IPS-NIHi11 (cell line): ENCODE measurements at regions not wholly inside any gene's neighbourhood (a gene's known extent, or its start where the extent isn't known, plus 50 kb on each side); places are given as distances from the start of the nearest gene placed in this dataset.

Source experiments
- DNase-seq: peaks from one replicate; pipeline ENCODE4 v3.0.0; 2012; ENCODE audit warnings: mixed read lengths, low spot score

DNA sequence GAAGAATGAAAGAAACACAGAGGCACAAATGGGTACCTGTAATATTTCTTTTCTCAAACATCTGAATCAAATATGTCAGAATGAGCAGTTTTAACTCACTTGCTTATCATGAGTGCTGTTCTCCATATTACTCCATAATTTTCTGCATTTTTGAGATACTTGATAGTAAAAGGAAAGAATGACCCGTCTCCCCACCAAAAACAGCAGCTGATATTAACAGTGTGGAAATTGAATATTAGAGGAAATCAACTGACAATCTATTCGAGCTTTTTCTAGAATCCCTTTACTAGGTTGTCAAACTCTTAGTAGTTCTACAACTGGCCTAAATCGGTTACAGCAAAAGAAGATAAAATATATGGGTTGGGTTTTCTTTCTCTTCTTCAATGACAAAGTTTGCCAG lies 49.9 kb upstream of the HELT start:
- no peak for DNase-seq
